K562 (cell line): ENCODE measurements at regions not wholly inside any gene's neighbourhood (a gene's known extent, or its start where the extent isn't known, plus 50 kb on each side); places are given as distances from the start of the nearest gene placed in this dataset.

ENCODE experiments used
- ATF2 ChIP-seq: sonication (generic); formaldehyde crosslinking; IDR thresholded peaks from 2 replicates; pipeline ENCODE4 v1.8.1; 2022; ENCODE audit warnings: missing genetic modification reagents
- CHCHD3 ChIP-seq: fragments of 250-450 bp; sonication (Bioruptor Pico); IDR thresholded peaks from 2 replicates; pipeline ENCODE4 v2.1.2; 2022; ENCODE audit warnings: mild to moderate bottlenecking
- CTCFL ChIP-seq: IDR thresholded peaks from 2 replicates; pipeline ENCODE4 v1.6.1; 2011; ENCODE audit warnings: borderline replicate concordance, low read depth, mild to moderate bottlenecking, moderate library complexity, low read length; ENCODE audit not compliant: insufficient read depth, poor library complexity, severe bottlenecking
- E2F6 ChIP-seq, 2 experiments: IDR thresholded peaks; 2 replicates each; pipeline ENCODE4 v1.6.1; 2011; ENCODE audit warnings: borderline replicate concordance in 1 of 2, control low read depth in 1 of 2, low read depth in 1 of 2, low read length in 1 of 2, mild to moderate bottlenecking in 1 of 2, mixed read lengths in 1 of 2, moderate library complexity in 1 of 2; ENCODE audit not compliant: insufficient read depth in 1 of 2, insufficient read length in 1 of 2, poor library complexity in 1 of 2, severe bottlenecking in 1 of 2; ENCODE audit errors: extremely low read depth in 1 of 2
- EP300 ChIP-seq: IDR thresholded peaks from 2 replicates; pipeline ENCODE4 v1.6.1; 2012; ENCODE audit warnings: low read length, improper control_type of control experiment
- ETV5 ChIP-seq: sonication (generic); formaldehyde crosslinking; IDR thresholded peaks from 2 replicates; pipeline ENCODE4 v1.4.0; 2020; ENCODE audit warnings: low read depth, mild to moderate bottlenecking, missing genetic modification reagents
- FOXK2 ChIP-seq, 2 experiments: fragments of 450-650 bp; IDR thresholded peaks in 1 of 2; conservative IDR thresholded peaks in 1 of 2; 2 replicates each; pipeline ENCODE4 v1.6.1; 2016; ENCODE audit warnings: low read depth in 2 of 2, mild to moderate bottlenecking in 1 of 2
- GMEB1 ChIP-seq: fragments of 250-450 bp; sonication (Bioruptor Pico); IDR thresholded peaks from 2 replicates; pipeline ENCODE4 v1.4.0; 2020; ENCODE audit warnings: mild to moderate bottlenecking
- HDAC1 ChIP-seq, 2 experiments: fragments of 450-650 bp; IDR thresholded peaks; 2 replicates each; pipeline ENCODE4 v1.6.1; 2016 to 2017; ENCODE audit warnings: inconsistent platforms in 1 of 2, mild to moderate bottlenecking in 1 of 2, moderate library complexity in 1 of 2
- NCOR1 ChIP-seq: fragments of 450-650 bp; IDR thresholded peaks from 2 replicates; pipeline ENCODE4 v1.6.1; 2016; ENCODE audit warnings: mild to moderate bottlenecking, moderate library complexity
- NFRKB ChIP-seq: fragments of 450-650 bp; IDR thresholded peaks from 2 replicates; pipeline ENCODE4 v1.6.1; 2016; ENCODE audit warnings: low read depth
- NUFIP1 ChIP-seq: fragments of 450-650 bp; IDR thresholded peaks from 2 replicates; pipeline ENCODE4 v1.6.1; 2018; ENCODE audit not compliant: partially characterized antibody
- PCBP1 ChIP-seq: fragments of 200-400 bp; formaldehyde crosslinking; IDR thresholded peaks from 2 replicates; pipeline ENCODE4 v1.6.1; 2018; ENCODE audit warnings: mild to moderate bottlenecking, low read depth, low read length; ENCODE audit not compliant: poor library complexity, severe bottlenecking
- PRPF4 ChIP-seq: fragments of 200-400 bp; formaldehyde crosslinking; IDR thresholded peaks from one replicate; pipeline ENCODE4 v1.6.1; 2017; ENCODE audit warnings: low read length, low read depth, mild to moderate bottlenecking; ENCODE audit not compliant: insufficient read depth, poor library complexity, severe bottlenecking
- ZNF134 ChIP-seq: fragments of 250-450 bp; sonication (Bioruptor Pico); conservative IDR thresholded peaks from 2 replicates; pipeline ENCODE4 v1.4.0; 2020
- ZNF592 ChIP-seq: fragments of 450-650 bp; IDR thresholded peaks from 2 replicates; pipeline ENCODE4 v1.6.1; 2017; ENCODE audit warnings: antibody characterized with exemption, mild to moderate bottlenecking

- TF ChIP-seq ZNF592, result peak; percentile 27; the same call in 1 of the 2 replicates
- TF ChIP-seq PRPF4, result peak; percentile 99
- peak; percentile 64 to 73 for TF ChIP-seq FOXK2 (conservative IDR thresholded peaks at IDR 0.05 in 1 of 2, IDR thresholded peaks at IDR 0.05 in 1 of 2; ENCODE audit: low read depth in 2 of 2)
- 0 out of 2 replicates have a peak, but pooled peaks have one; percentile 10 for TF ChIP-seq ETV5
- peak; percentile 100 for TF ChIP-seq NFRKB
- TF ChIP-seq E2F6 (IDR thresholded peaks at IDR 0.05; ENCODE audit: borderline replicate concordance in 1 of 2, extremely low read depth in 1 of 2, insufficient read depth in 1 of 2, insufficient read length in 1 of 2, low read depth in 1 of 2, low read length in 1 of 2, poor library complexity in 1 of 2, severe bottlenecking in 1 of 2), result peak in 1 of 2 experiments; percentile 66
- TF ChIP-seq ATF2, result no peak
- TF ChIP-seq NUFIP1, result peak; percentile 70
- peak; percentile 3 for TF ChIP-seq CTCFL
- TF ChIP-seq GMEB1, result no peak
- peak; percentile 94 for TF ChIP-seq CHCHD3 (CRISPR knock-in tag)
- no peak for TF ChIP-seq ZNF134 (CRISPR knock-in tag)
- TF ChIP-seq HDAC1 (IDR thresholded peaks at IDR 0.05), result peak in 1 of 2 experiments; percentile 56; a peak in 2 of 4 replicates
- TF ChIP-seq PCBP1, result peak; percentile 98
- peak; percentile 64 for TF ChIP-seq NCOR1
- peak; percentile 38; the same call in 1 of the 2 replicates for TF ChIP-seq EP300
These were observed 112.0 kb downstream of the HFE start (continued) for GRCh38 chr6:26199057-26199772.
